Epidermal melanocyte (primary cell): ENCODE measurements at regions not wholly inside any gene's neighbourhood (a gene's known extent, or its start where the extent isn't known, plus 50 kb on each side); places are given as distances from the start of the nearest gene placed in this dataset.

Source experiments
- DNase-seq: peaks from one replicate; pipeline ENCODE4 v3.0.0; 2011; ENCODE audit warnings: low spot score; ENCODE audit not compliant: insufficient read length

DNA sequence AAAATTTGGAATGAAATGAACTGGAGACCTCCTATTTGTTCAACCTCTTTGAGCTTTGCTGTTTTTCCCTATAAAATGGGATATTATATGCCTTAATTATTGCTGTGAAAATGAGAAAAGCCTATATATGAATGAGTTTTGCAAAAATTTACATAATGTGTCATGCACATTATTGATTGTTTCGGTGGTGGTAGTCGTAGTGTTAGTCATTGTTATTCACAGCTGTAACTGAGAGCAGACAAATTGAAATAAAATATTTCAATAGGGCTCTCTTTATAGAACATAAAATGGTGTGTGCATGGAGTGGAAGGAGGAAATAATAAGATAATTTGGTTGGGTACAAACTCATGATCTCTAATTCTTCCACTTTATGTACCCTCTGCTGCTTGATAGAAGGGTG lies 153.7 kb upstream of the GADL1 start:
- DNase-seq: no peak

DNA sequence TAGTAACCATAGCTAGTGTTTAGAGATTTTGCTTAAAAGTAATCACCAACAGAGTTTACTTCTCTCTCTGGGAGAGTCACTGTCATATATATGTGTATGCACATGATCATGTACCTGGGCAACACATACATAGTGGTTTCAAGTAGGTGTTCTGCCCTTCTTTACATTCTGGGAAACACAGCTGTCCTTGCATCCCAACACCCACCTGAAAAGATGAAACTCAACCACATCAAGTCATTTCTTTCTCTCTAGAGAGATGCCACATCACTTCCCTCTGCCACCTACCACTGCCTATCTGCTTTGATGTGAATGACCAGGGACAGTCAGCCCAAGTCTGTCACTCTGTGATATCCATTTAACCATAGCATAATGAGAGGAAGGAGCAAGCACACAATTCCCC lies 155.8 kb upstream of the GADL1 start:
- DNase-seq: no peak

DNA sequence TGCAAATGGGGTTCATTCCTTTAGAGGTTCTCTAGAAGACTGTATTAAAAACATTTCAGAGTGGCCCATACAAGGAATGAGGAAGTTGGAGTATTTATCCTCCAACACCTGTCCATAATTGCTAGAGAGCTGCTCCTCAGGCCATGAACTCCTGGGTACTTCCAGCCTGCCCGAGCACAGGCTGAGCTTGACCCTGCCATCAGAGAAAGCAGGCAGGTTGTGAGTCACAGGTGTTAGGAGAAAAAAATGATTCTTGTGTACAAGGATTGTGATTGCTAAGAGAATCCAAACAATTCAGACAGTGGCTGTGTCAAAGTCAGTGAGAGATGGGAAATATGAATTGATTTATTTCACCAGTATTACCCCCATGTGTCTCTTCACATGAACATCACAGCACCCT lies 156.8 kb upstream of the GADL1 start:
- DNase-seq: no peak

DNA sequence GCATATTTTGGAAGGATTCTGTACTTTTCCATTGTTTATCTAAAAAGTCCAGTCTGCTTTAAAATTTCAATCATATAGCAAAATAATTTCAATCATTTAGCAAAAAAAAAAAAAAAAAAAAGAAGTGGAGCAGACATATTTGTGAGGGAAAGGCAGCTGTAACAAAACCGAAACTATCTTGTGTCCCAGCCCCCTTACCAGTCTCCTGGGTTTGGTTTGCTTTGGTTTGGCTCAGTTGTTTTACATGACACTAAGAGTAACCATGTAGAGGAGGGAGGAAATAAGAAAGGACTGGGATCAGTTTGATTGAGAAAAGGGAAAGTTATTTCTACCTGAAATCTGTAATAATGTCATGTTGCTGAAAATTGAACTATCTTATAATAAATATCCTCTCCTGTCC lies 158.8 kb upstream of the GADL1 start:
- DNase-seq: no peak

DNA sequence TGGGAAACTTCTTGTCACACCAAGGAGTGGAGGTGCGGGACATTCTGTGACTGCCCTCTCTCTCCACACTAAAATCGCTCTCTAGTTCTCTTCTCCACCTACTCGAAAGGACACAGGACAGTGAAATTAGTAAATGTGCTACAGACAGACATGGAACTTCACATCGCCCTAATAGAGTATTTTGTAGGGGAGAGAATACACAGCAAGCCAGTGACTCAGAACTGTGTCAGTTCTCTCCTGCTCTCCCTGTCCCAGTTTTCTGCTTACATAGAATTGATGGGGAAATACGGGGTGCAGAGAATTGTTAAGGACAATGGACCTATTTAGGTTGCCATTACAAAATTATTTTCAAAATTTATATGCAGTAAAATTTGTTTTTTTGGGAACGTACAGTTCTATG lies 159.6 kb upstream of the GADL1 start:
- no peak for DNase-seq

DNA sequence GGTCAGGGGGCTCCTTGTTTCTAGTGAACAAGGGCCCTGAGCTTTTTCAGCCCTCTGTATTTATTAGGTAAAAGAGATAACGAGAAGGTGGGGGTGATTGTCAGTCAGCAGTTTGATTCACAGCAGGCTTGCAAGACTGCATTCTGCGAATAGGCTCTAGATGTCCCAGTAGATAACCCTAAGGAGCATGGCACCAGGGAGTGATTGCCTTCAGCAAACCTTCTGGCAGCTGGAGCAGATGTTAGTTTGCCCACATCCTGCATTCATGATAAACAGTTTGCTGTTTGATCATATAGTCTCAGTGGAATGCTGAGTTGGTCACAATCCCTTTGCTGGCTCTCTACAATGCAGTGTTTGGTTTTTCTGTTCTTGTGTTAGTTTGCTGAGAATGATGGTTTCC lies 161.3 kb upstream of the GADL1 start:
- no peak for DNase-seq

DNA sequence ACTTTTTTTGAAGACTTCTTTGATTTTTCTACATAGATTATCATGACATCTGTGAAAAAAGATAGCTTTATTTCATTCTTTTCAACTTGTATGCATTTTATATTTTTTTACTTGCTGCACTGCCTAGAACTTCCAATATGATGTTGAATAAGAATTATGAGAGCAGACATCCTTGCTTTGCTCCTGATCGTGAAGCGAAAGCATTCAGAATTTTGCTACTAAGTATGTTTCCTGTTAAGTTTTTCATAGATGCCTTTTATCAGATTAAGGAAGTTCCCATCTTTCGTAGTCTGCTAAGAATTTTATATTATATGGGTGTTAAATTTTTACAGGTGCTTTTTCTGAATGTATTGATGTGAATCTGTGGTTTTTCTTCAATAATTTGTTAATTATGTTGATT lies 163.4 kb upstream of the GADL1 start:
- no peak for DNase-seq

DNA sequence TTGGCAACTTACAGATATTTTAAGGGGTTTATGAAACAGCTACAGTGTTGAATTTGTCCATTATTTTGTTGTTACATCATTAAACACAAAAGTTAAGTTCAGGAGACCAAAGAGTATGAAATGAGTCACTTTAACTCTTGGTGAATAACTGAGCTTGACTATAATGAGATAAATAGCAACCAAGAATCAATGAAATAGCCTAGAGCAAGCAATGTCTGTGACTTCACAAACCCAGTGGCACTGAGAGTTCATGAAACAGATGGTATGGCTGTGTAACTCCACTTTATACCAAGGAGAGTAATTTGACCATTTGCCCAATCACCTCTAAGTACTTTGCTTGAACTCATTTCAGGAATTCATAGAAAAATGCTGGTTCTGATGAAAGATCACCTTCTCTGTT lies 169.6 kb upstream of the GADL1 start:
- DNase-seq: no peak

DNA sequence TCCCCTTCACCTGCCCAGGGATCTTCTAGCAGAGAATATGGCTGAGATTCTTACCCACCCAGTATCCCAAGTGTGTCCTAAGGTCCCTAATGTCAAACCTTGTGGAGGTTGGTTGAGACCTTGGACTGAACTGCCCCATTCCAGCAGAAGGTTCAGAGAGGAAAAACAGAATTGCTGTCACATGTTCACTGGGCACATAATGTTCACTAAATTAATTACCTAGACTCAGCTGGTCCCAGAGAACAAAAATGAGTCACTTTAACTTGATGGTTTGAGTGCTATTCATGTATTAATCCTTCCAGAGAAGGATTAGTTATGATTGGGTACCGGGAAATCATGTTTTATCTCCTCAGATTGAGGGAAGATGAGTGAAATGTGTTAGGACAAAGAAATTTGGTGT lies 171.3 kb upstream of the GADL1 start:
- no peak for DNase-seq

DNA sequence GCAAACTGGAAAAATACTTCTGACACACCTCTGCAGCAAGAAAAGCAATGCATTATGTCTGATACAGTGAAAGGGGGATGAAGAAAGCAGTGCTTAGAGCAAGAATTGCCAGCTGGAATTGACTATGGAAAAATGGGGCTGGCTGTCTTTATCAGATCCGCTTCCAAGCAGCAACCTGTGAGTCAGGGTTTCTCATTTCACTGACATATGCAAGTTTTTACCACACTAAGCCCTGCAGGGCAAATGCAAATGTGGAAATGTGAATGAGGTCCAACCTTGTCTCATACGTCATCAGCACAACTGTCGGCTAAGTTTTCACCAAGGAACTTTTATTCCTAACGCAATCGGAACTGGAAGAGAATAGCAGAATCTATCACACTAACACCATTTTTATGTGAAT lies 172.5 kb upstream of the GADL1 start:
- no peak for DNase-seq

DNA sequence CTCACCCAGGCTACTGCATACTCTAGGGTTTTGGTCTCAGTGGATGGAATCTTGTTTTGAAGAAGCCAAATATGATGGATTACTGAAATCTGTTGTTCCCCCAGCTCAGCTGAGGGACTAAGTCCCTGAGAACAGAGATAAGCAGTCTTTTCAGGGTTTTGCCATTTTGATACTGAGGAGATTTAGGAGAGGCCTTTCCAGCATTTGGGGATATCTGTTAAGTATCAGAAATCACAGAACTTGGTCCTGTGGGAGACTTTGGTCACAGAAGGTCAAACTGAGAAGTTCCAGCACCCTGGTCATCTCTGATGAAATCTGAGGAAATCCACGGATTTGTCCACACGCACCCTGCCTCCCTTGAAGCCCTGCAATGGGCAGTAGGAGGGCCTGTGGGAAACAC lies 181.0 kb upstream of the GADL1 start:
- no peak for DNase-seq

DNA sequence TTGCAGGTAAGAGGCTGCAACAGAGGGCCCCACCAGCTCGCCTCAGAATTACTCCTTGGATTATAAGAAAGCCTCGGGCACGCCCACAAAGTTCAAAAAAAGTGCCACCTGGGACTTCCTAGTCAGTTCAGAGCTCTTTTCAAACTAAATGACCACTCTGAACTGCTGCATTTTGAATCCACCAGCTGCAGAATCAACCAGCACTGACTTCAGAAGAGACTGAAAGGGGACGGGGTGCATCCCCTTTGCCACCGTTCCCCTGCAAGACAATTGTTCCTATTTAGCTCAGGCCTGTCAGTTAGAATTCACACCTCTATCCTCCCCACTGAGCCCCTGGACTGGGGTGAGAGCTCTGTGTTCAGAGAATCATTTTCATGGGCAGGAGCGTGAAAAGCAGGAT lies 181.4 kb upstream of the GADL1 start:
- no peak for DNase-seq

DNA sequence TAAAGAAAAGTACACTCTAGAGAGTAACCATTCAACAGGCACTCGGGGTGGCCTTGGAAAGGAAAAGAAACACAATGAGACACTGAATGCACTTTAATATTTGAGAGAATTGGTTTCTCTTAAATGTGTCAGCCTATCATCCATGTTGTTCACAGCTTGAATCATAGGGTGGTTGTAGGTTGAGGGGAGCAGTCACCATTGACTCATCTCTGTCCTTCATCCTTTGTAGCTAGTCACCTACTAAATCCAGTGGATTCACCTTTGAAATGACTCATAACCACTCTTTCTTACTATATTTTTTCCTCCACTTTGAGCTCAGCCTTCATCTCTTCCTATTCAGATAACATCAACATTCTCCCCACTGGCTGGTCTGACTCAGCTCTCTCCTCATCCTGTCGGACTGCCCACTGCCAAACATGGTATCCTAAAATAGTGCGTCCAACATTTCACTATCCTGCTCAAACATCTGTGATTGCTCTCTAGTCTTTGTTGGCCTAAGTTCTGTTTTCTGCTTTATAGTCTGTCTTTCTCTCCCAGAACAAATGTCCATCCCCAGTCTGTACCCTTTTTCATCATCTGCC lies 182.7 kb upstream of the GADL1 start:
- no peak for DNase-seq

DNA sequence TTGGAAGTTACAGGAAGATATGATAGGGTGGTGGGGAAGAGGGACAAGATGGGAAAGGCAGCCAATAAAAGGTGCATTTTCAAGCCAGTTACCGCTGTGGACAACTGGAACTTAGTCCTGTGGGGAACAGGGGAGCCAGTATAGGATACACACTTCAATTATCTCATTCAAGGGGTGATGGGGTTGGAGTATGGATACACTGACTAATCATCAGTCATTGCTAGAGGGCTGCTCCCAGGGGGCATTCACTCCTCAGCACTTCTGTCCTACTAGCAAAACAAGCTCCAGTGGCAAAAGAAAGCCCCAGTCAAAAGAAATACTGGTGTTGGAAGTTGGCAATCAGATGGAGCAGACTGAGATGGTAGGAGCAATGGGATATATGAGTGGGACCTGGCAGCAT lies 183.4 kb upstream of the GADL1 start:
- no peak for DNase-seq

DNA sequence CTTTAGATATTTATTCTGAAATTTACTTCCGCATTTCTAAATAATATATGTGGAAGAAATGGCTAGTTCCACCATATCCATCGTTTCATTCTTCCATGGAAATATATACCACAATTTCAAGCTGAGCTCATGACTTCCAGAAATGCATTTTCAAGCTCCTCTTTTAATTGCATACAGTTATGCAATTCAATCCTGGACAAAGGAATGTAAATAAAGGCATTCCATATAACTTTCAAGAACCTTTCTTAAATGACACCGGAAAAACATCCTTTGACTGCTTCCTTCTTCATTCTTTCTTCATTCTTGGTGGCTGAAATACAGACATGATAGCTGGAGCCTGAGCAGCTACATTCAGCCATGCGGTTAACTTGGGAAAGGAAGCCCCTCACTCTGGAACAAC lies 185.2 kb upstream of the GADL1 start:
- no peak for DNase-seq

DNA sequence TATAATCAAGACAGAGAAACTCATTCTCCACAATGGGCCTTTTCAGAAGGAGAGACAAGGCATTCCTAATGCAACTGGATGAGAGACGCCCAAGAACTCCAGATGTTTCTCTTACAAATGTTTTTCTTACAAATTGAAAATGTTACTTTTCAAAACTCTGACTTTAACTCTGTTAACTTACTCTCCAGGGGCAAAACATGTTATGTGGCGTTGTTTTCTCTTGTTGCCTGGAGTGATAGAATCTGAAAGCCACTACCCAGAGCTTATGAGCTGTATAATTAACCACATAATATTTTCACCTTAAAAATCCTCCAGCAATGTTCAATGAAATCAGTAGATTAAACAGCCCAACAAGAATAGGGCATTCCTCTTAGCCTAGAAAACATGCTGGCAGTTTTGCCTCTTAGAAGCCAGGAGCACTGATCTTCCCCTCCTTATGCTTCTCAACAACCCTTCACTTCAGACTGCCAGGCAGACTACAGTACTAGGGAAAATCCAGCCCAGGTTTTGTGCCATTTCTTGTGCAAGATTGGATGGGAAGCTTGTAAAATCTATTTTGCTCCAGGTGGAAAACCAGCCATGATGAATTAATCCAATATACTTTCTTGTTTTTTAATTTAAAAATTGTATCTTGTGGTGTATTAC lies 186.7 kb upstream of the GADL1 start:
- no peak for DNase-seq

DNA sequence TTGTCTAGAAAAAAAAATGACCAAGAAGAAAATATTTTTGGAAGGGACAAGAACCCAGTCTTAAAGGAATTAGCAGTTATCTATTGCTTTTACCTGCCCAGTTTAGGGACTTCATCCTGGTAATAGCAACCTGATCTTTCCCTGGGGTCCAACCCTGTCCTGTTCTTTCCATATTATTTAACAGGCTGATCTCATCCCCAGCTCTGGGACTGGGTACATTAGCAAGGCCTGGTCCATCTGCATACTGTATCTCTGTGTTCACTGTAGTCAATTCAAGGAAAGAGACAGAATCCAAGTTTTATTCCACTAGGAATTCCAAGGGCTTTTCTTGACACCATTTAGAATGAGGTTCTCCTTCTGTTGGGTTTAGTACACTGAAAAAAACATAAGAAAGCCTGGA lies 191.7 kb upstream of the GADL1 start:
- DNase-seq: no peak

DNA sequence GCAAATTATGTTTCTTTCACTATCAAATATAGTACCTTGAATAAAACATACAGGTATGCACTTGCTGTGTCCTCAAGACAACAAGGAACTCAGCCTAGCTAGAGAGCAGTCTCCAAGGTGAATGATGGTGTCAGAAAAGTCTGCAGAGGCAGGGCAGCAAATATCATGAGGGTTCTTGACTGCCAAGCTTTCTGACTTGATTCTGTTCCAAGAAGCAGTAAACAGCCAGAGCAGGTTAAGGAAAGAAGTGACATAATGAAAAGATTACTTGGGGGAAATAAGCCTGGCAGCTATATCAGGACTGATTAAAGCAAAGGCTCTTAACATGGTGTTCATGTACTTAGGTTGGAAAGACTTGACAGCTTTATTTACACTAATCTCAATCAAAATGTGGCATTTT lies 192.2 kb upstream of the GADL1 start:
- no peak for DNase-seq

DNA sequence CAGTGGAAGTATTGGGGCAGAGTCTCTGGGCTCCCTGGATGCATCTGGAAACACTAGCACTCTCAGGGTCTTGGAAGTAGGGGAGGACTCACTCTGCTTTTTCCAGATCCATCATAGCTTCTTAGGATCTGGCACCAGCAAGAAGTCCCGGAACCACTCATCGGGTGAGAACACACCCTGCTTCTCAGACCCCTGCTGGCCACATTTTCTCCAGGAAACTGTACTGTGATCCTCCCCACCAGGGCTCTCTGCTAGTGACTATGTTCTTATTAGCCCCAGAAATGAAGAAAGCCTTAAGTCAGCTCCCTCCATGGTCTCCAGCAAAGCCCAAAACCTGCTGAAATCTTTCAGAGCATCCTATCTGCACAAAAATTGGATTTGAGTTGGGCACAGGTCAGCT lies 197.3 kb upstream of the GADL1 start:
- DNase-seq: no peak

DNA sequence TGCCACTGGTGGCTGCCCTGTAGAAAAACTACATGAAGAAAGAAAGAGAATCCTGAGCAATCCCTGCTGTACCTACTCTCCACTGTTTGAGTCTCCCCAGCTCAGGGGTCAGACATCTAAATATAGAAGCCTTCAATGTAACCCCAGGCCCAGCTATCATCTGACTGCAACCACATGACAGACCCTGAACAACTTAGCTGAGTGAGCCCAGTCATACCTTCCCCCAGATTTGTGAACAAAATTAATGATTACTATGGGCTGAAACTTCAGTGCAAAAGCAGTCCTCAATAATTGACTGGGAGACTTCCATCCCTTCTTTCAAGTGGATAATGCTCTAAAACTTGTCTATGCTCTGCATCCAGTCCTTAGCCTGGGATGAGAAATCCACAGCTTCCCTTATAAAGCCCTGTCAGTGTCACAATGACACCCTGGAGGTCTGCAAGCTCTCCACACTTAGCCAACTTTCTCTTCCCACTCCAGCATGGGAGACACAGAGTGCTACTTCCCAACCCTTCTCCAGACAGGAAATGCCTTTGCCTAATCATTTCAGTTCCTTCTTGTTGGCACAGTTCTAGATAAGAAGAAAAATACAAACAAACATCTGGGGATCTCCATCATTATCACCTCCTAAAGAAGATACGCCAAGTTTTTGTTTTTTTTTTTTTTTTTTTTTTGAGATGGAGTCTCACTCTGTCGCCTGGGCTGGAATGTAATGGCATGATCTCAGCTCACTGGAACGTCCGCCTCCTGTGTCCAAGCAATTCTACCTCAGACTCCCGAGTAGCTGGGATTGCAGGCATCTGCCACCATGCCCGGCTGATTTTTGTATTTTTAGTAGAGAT lies 198.5 kb upstream of the GADL1 start:
- DNase-seq: no peak

DNA sequence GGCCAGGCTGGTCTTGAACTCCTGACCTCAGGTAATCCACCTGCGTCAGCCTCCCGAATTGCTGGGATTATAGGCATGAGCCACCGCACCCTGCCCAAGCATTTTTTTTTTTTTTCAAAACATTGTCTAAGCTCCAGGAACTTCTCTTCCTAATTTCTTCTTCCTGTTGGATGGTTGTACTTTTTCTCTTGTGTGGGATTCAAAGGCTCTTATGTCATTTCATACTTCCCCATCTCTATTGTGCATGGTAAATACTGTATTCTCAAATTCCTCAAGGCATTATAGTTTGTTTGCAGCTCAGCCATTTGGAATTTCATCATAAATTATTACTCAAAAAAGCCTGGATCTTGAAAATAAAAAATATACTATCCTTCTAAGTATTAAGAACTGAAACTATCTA lies 199.1 kb upstream of the GADL1 start:
- no peak for DNase-seq

DNA sequence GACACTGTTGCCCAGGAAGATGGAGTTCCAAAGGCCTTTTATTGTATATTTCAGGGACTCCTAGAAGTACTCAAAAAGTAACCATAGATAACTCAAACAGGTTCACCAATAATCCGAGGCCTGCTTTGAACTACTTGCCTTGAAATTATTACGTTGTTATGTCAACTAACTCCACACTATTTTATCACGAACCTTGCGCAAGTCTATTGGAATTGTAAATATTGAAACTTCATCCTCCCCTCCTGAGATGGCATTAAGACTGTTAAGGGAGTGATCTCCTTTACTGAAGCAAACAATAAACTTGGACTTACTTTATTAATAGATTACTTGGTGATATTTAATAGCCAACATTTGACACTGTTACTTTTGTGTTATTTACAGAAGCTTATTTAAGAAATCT lies 199.6 kb upstream of the GADL1 start:
- no peak for DNase-seq

DNA sequence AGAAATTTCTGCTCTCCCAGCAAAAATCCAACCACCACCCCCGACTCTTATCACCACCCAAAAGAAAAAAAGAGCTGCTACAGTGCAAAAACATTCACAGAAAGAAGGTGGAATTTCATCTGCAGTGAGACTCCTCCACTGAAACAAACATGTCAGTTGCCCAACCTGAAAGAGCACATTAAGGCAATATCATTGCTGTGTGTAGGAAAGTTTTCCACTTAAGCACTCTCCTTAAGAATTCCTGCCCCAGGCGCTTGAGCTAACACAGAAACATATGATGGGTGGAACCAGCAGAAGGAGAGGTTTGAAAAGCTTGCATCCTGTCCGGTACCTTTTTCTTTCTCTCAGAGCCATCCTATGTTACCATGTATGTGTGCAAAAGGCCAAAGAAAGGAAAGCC lies 200.8 kb upstream of the GADL1 start:
- DNase-seq: no peak
